NCI-H345 (cell line): ENCODE measurements at regions not wholly inside any gene's neighbourhood (a gene's known extent, or its start where the extent isn't known, plus 50 kb on each side); places are given as distances from the start of the nearest gene placed in this dataset.
"Not testable (repeated sequence)": the region's sequence is repeated elsewhere in the genome, so short reads cannot be mapped to it uniquely, and the experiment has no call there.

ENCODE experiments used
- DNase-seq: peaks from one replicate; lab custom pipeline; 2025; lab: John Stamatoyannopoulos, UW

- no peak for DNase-seq
These were observed 124.4 kb upstream of the PTBP2 start for GRCh38 chr1:96597218-96597617.

GRCh38 chr1:96598416-96599168 lies 123.0 kb upstream of the PTBP2 start:
- no peak for DNase-seq

GRCh38 chr1:96604620-96605019 lies 117.0 kb upstream of the PTBP2 start:
- DNase-seq, result not testable (repeated sequence)

- not testable (repeated sequence) for DNase-seq
These were observed 104.2 kb upstream of the PTBP2 start for GRCh38 chr1:96617375-96617774.

GRCh38 chr1:96632045-96632664 lies 89.4 kb upstream of the PTBP2 start:
- no peak for DNase-seq

- DNase-seq, result no peak
These were observed 87.9 kb upstream of the PTBP2 start for GRCh38 chr1:96633695-96634094.

GRCh38 chr1:96634883-96635282 lies 86.7 kb upstream of the PTBP2 start:
- peak; percentile 28 for DNase-seq

GRCh38 chr1:96641282-96641681 lies 80.3 kb upstream of the PTBP2 start:
- no peak for DNase-seq

- no peak for DNase-seq
These were observed 78.1 kb upstream of the PTBP2 start for GRCh38 chr1:96643519-96643918.

GRCh38 chr1:96649301-96649700 lies 72.3 kb upstream of the PTBP2 start:
- DNase-seq, result no peak

GRCh38 chr1:96651517-96651916 lies 70.1 kb upstream of the PTBP2 start:
- peak; percentile 57 for DNase-seq

- no peak for DNase-seq
These were observed 61.5 kb upstream of the PTBP2 start for GRCh38 chr1:96660051-96660450.

- DNase-seq, result no peak
These were observed 61.1 kb upstream of the PTBP2 start for GRCh38 chr1:96660503-96660902.
